Astrocyte (in vitro differentiated cells and primary cell): ENCODE measurements at regions not wholly inside any gene's neighbourhood (a gene's known extent, or its start where the extent isn't known, plus 50 kb on each side); places are given as distances from the start of the nearest gene placed in this dataset.

Experiments
- CTCF ChIP-seq: IDR thresholded peaks from 2 replicates; pipeline ENCODE4 v1.5.1; 2011; ENCODE audit warnings: low read depth, mild to moderate bottlenecking, inconsistent platforms, low read length, moderate library complexity; ENCODE audit not compliant: insufficient read depth
- EZH2 ChIP-seq: IDR thresholded peaks from 2 replicates; pipeline ENCODE4 v1.6.1; 2012; ENCODE audit warnings: mild to moderate bottlenecking, low read length, inconsistent platforms; ENCODE audit not compliant: insufficient read depth

- TF ChIP-seq EZH2 = no peak
- TF ChIP-seq CTCF = no peak
Observed at GRCh38 chrX:86910602-86911311, 606.8 kb upstream of the KLHL4 start.
